ENCODE measurements at regions not wholly inside any gene's neighbourhood (a gene's known extent, or its start where the extent isn't known, plus 50 kb on each side); places are given as distances from the start of the nearest gene placed in this dataset.

GRCh38 chr12:14066021-14066420 lies 84.6 kb upstream of the GRIN2B start:
- Histone ChIP-seq H3K4me1 (ENCODE audit: insufficient read depth, low read length) (no peaks in the 10 kb centered on the region), H3K27me3 (ENCODE audit: control insufficient read depth in 1 of 2, insufficient read depth in 2 of 2, low read length in 2 of 2) (no peaks in the 10 kb centered on the region), H2AFZ (ENCODE audit: low read length) (no peak overlapping the region), H3K4me3 (replicated peaks in 1 of 3; ENCODE audit: insufficient read depth in 1 of 3, low read depth in 2 of 3, low read length in 3 of 3) (no peak overlapping the region), H3K4me2 (ENCODE audit: low read depth, low read length) (no peak overlapping the region), H3K27ac (ENCODE audit: extremely low read length, insufficient read depth, low read length) (no peak overlapping the region), H3K79me2 (ENCODE audit: insufficient read depth, low read length) (no peaks in the 10 kb centered on the region), H3K36me3 (replicated peaks in 1 of 2; ENCODE audit: control insufficient read depth in 1 of 2, insufficient read depth in 2 of 2, low read length in 2 of 2) (no peaks in the 10 kb centered on the region), H3K9ac (ENCODE audit: insufficient read depth, low read depth, low read length) (no peak overlapping the region), H4K20me1 (ENCODE audit: insufficient read depth, low read length) (no peaks in the 10 kb centered on the region), H3K9me3 (ENCODE audit: low read length) (no peaks in the 10 kb centered on the region)
- CTCF ChIA-PET (ENCODE audit: low intra/inter-chr PET ratio, low total read pairs) = no interaction called here
- intact Hi-C loops (cut with micrococcal nuclease; ENCODE audit: unreplicated experiment) (no loop called here), in situ Hi-C loops (cut with HindIII; ENCODE audit: extremely low pct_ligation_motif_present, low pct_unique_long_range_greater_than_20kb) (no loop called here)
- TF ChIP-seq ZNF556 (CRISPR knock-in tag; IDR thresholded peaks at IDR 0.05; ENCODE audit: borderline replicate concordance) (no peak), MYC (CRISPR knock-in tag; IDR thresholded peaks at IDR 0.05; ENCODE audit: borderline replicate concordance) (no peak), TEF (CRISPR knock-in tag; IDR thresholded peaks at IDR 0.05) (no peak), ZNF691 (CRISPR knock-in tag; IDR thresholded peaks at IDR 0.05; ENCODE audit: borderline replicate concordance, low read depth) (no peak), ZUFSP (CRISPR knock-in tag; IDR thresholded peaks at IDR 0.05; ENCODE audit: borderline replicate concordance) (no peak), HNRNPL (IDR thresholded peaks at IDR 0.05; ENCODE audit: low read depth, low read length) (no peak), AGO2 (optimal IDR thresholded peaks at IDR 0.05; ENCODE audit: low read depth, low read length) (no peak), ZNF614 (CRISPR knock-in tag; IDR thresholded peaks at IDR 0.05; ENCODE audit: borderline replicate concordance) (no peak), ZNF564 (CRISPR knock-in tag; IDR thresholded peaks at IDR 0.05) (no peak), GTF3A (CRISPR knock-in tag; conservative IDR thresholded peaks at IDR 0.05) (no peak), ZNF563 (CRISPR knock-in tag; IDR thresholded peaks at IDR 0.05) (no peak), ZNF770 (CRISPR knock-in tag; IDR thresholded peaks at IDR 0.05) (no peak)
- FAIRE-seq (no peak), ATAC-seq (no peak), DNase-seq (ENCODE audit: low spot score) (no peak)
- BruUV-seq (replicated peaks) = no TSS peak
- POLR2A ChIA-PET = no interaction called here

Data from HepG2 (cell line).